ENCODE measurements at regions not wholly inside any gene's neighbourhood (a gene's known extent, or its start where the extent isn't known, plus 50 kb on each side); places are given as distances from the start of the nearest gene placed in this dataset.

DNA sequence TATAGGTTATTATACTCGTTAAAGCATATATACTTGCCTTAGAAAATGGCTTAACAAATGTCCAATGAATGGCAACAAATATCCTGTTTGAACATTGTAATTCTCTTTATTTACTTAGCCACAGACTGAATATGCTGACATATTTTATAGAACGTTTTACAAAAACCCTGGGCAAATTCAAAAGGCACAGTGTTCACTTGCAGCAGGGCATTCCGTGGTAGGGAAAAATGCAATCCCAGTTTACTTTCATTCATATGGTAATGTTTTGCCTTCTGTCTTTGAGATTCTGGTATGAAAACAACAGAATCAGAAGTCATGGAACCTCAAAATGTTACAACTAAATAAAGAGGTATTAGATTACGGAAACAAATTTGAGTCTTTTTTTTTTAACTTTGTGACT is 56.2 kb upstream of the MYCBP2 start:
- in situ Hi-C loops (cut with MboI; ENCODE audit: low sequenced_read_pairs): no loop called here

- in situ Hi-C loops (cut with MboI; ENCODE audit: low sequenced_read_pairs): no loop called here
Observed at GRCh38 chr13:77381059-77381458, 54.2 kb upstream of the MYCBP2 start.

- in situ Hi-C loops (cut with MboI; ENCODE audit: low sequenced_read_pairs): no loop called here
Observed at GRCh38 chr13:77379508-77379907, 52.6 kb upstream of the MYCBP2 start.

GRCh38 chr13:77378662-77379061 is 51.8 kb upstream of the MYCBP2 start:
- in situ Hi-C loops (cut with MboI; ENCODE audit: low sequenced_read_pairs): no loop called here

DNA sequence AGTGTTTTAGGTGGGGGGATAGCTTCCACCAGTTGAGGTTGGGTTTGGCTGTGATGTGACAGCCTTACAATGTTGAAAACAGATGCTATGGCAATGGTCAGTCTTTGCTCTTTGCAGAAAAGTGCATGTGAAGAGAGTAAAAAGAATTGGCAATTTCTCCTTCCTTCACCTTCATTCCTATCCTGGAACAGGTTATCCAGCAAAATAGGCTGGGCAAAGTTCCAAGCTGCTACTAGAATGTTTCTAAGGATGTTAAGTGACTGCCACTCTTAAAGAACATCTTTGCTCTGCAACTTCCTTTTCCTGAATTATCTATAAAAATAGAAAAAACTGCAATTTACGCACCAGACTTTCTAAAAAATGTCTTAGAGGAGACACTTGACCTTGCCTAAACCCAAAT is 50.1 kb upstream of the MYCBP2 start:
- in situ Hi-C loops (cut with MboI; ENCODE audit: low sequenced_read_pairs): no loop called here

All from HL-60/S4 (cell line).